HUDEP-2 (cell line): ENCODE measurements at regions not wholly inside any gene's neighbourhood (a gene's known extent, or its start where the extent isn't known, plus 50 kb on each side); places are given as distances from the start of the nearest gene placed in this dataset.
"Not testable (repeated sequence)": the region's sequence is repeated elsewhere in the genome, so short reads cannot be mapped to it uniquely, and the experiment has no call there.

Experiments
- DNase-seq, 76 experiments: peaks; one replicate each; lab custom pipeline; 2025; ENCODE audit not compliant: unreplicated experiment in 76 of 76; lab: John Stamatoyannopoulos, UW

- DNase-seq = no peak
These were observed 53.6 kb downstream of the ARF6 start for GRCh38 chr14:49946320-49947141.

GRCh38 chr14:49947506-49947905, 54.6 kb downstream of the ARF6 start:
- DNase-seq = no peak

GRCh38 chr14:49950275-49951228, 57.7 kb downstream of the ARF6 start:
- no peak for DNase-seq

- no peak for DNase-seq
These were observed 58.3 kb downstream of the ARF6 start for GRCh38 chr14:49951229-49951607.

- no peak for DNase-seq
These were observed 58.9 kb downstream of the ARF6 start for GRCh38 chr14:49951691-49952345.

- DNase-seq = no peak
These were observed 60.3 kb downstream of the ARF6 start for GRCh38 chr14:49953196-49953595.

GRCh38 chr14:49954171-49954631, 61.3 kb downstream of the ARF6 start:
- DNase-seq = no peak

GRCh38 chr14:49955024-49955423, 62.1 kb downstream of the ARF6 start:
- DNase-seq = no peak

GRCh38 chr14:49957089-49957852, 64.4 kb downstream of the ARF6 start:
- no peak for DNase-seq

GRCh38 chr14:49959822-49960408, 67.0 kb downstream of the ARF6 start:
- no peak for DNase-seq

GRCh38 chr14:49960453-49960852, 67.6 kb downstream of the ARF6 start:
- DNase-seq = no peak

- DNase-seq = no peak
These were observed 68.7 kb downstream of the ARF6 start for GRCh38 chr14:49961270-49962222.

- peak in 41 of 76 experiments; percentile 3 to 50 (median 19) for DNase-seq
These were observed 69.7 kb downstream of the ARF6 start for GRCh38 chr14:49962621-49963020.

GRCh38 chr14:49965068-49965651, 72.3 kb downstream of the ARF6 start:
- DNase-seq = not testable (repeated sequence)

- DNase-seq = no peak
These were observed 73.5 kb downstream of the ARF6 start for GRCh38 chr14:49966304-49966809.

GRCh38 chr14:49966971-49967630, 74.2 kb downstream of the ARF6 start:
- DNase-seq = no peak

- DNase-seq = no peak
These were observed 77.1 kb downstream of the ARF6 start for GRCh38 chr14:49969961-49970360.
